Spleen (tissue), 7 donors: ENCODE measurements at regions not wholly inside any gene's neighbourhood (a gene's known extent, or its start where the extent isn't known, plus 50 kb on each side); places are given as distances from the start of the nearest gene placed in this dataset.

Experiments used
- POLR2A ChIP-seq, 3 donors: fragments of 450-650 bp; IDR thresholded peaks; one replicate each; pipeline ENCODE4 v1.5.1; 2017; ENCODE audit warnings: antibody characterized with exemption in 3 of 3, mild to moderate bottlenecking in 1 of 3
- TF ChIP-seq, protein P1 (sequence below), 11 experiments: fragments of 200-600 bp in 7 of 11; fragments of 450-650 bp in 4 of 11; sonication (generic) in 4 of 11; IDR thresholded peaks in 8 of 11; conservative IDR thresholded peaks in 3 of 11; 1 replicate in 7 of 11; 2 replicates in 4 of 11; pipeline versions ENCODE4 v1.4.0 to v1.8.0; 2016 to 2021; ENCODE audit warnings: antibody characterized with exemption in 11 of 11, inconsistent platforms in 4 of 11, mild to moderate bottlenecking in 1 of 11
- donor health status: DM: no; HTN: no; CAD: no; lungs with moderate emphysema.
- donor health status: DM: no; HTN: no; CAD: no.
- donor health status: DM: no; HTN: no; CAD: no.

DNA sequence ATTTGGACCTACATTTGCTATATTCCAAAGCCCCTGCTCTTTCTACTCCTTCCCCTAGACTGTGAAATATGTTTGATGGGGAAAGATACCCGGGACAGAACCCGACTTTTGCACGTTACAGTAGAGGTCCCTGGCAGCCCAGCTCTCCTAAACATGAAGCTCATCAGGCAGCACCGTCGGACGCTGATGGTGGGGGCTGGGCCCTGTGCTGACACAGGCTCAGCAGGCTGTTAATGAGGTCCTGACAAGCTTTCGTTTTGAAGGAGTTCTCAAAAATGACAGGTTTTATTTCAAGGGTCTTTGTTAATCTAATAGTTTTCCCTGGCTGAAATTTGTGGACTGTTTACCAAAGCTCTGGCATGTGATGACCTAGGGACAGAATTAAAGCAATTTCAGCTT, 102.3 kb downstream of the SLC25A47 start:
- TF ChIP-seq, protein P1, sequence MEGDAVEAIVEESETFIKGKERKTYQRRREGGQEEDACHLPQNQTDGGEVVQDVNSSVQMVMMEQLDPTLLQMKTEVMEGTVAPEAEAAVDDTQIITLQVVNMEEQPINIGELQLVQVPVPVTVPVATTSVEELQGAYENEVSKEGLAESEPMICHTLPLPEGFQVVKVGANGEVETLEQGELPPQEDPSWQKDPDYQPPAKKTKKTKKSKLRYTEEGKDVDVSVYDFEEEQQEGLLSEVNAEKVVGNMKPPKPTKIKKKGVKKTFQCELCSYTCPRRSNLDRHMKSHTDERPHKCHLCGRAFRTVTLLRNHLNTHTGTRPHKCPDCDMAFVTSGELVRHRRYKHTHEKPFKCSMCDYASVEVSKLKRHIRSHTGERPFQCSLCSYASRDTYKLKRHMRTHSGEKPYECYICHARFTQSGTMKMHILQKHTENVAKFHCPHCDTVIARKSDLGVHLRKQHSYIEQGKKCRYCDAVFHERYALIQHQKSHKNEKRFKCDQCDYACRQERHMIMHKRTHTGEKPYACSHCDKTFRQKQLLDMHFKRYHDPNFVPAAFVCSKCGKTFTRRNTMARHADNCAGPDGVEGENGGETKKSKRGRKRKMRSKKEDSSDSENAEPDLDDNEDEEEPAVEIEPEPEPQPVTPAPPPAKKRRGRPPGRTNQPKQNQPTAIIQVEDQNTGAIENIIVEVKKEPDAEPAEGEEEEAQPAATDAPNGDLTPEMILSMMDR (IDR thresholded peaks at IDR 0.05 in 8 of 11, conservative IDR thresholded peaks at IDR 0.05 in 3 of 11) = no peak
- TF ChIP-seq POLR2A (IDR thresholded peaks at IDR 0.05) = no peak
